ENCODE measurements at regions not wholly inside any gene's neighbourhood (a gene's known extent, or its start where the extent isn't known, plus 50 kb on each side); places are given as distances from the start of the nearest gene placed in this dataset.

DNA sequence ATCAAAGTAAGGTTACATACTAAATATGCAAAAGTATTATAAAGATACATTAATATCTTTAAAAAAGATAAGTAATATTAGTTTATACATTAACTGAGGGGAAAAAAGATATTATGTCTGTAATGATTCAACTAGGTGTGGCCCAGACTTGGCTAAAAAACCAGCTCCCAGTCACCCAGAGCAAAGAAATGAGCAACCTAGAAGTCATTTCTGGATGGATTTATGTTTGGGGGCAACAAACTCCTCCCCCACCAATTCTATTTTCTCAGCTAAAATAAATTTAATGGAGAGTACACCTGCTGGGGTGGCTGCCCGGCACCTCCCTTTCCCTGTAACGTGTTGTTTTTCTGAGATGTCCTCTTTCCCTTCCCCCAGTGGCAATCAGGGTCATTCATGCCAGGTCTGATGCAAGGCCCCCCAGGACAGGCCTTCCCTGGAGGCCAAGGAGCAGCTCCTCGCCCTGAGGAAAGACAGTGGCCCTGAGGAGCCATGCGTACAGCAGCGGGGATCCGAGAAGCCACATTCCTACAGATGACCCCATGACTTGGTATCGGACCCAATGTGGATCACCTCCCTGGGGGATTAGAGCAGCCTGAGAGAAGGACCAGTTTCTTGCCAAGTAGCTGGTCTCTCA lies 78.6 kb upstream of the DOCK9 start:
- TF ChIP-seq, protein P1, sequence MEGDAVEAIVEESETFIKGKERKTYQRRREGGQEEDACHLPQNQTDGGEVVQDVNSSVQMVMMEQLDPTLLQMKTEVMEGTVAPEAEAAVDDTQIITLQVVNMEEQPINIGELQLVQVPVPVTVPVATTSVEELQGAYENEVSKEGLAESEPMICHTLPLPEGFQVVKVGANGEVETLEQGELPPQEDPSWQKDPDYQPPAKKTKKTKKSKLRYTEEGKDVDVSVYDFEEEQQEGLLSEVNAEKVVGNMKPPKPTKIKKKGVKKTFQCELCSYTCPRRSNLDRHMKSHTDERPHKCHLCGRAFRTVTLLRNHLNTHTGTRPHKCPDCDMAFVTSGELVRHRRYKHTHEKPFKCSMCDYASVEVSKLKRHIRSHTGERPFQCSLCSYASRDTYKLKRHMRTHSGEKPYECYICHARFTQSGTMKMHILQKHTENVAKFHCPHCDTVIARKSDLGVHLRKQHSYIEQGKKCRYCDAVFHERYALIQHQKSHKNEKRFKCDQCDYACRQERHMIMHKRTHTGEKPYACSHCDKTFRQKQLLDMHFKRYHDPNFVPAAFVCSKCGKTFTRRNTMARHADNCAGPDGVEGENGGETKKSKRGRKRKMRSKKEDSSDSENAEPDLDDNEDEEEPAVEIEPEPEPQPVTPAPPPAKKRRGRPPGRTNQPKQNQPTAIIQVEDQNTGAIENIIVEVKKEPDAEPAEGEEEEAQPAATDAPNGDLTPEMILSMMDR (IDR thresholded peaks at IDR 0.05): no peak
- no peak for TF ChIP-seq POLR2A (IDR thresholded peaks at IDR 0.05)
